Cardiac muscle cell (in vitro differentiated cells and primary cell): ENCODE measurements at regions not wholly inside any gene's neighbourhood (a gene's known extent, or its start where the extent isn't known, plus 50 kb on each side); places are given as distances from the start of the nearest gene placed in this dataset.

Experiments
- DNase-seq, 2 donors: peaks; one replicate each; pipeline versions ENCODE4 v3.0.0 to v3.0.0-alpha.2; 2010 to 2017; ENCODE audit warnings: low read depth in 1 of 2, low spot score in 1 of 2
- H3K27ac ChIP-seq: fragments of 200-600 bp; sonication (generic); 2 replicates; pipeline ENCODE4 v1.5.1; 2016
- H3K27me3 ChIP-seq: fragments of 200-600 bp; sonication (generic); 2 replicates; pipeline ENCODE4 v1.6.0; 2016; ENCODE audit warnings: control low read depth
- H3K36me3 ChIP-seq: fragments of 200-600 bp; sonication (generic); 2 replicates; pipeline ENCODE4 v1.5.1; 2016; ENCODE audit warnings: control low read depth
- H3K4me1 ChIP-seq: fragments of 200-600 bp; sonication (generic); 2 replicates; pipeline ENCODE4 v1.8.1; 2017; ENCODE audit warnings: low read depth, mild to moderate bottlenecking, mixed run types
- H3K4me3 ChIP-seq: fragments of 200-600 bp; sonication (generic); 2 replicates; pipeline ENCODE4 v1.5.1; 2016; ENCODE audit warnings: mild to moderate bottlenecking
- H3K9me3 ChIP-seq: fragments of 200-600 bp; sonication (generic); 2 replicates; pipeline ENCODE4 v1.5.1; 2017; ENCODE audit warnings: low read depth, mild to moderate bottlenecking, control low read depth
- TF ChIP-seq, protein P1 (sequence below): IDR thresholded peaks from 2 replicates; pipeline ENCODE4 v1.5.1; 2012; ENCODE audit warnings: low read depth, mild to moderate bottlenecking, low read length

DNA sequence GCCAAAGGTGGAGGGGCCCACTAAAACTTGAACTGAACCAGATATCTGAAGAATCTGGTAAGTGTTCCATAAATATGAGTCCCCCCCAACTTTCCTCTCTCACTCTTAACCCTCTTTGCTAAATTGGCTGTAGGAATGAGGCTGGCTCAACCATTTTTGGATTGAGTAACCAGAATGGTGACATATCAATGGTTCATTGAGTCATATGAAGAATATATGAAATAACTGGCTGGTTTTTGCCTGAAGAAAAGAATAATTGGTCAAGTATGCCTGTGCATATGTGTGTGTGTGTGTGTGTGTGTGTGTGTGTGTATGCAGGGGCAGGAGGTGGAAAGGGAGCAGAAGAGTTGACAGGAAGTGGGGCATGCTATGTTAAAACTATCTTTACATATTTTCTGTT, 472.9 kb upstream of the THBS1 start:
- H3K4me3 ChIP-seq, result no peak overlapping the region
- H3K36me3 ChIP-seq, result no peaks in the 10 kb centered on the region
- no peak for DNase-seq
- H3K4me1 ChIP-seq, result no peaks in the 10 kb centered on the region
- H3K9me3 ChIP-seq, result no peaks in the 10 kb centered on the region
- no peaks in the 10 kb centered on the region for H3K27me3 ChIP-seq
- no peak overlapping the region for H3K27ac ChIP-seq
- TF ChIP-seq, protein P1, sequence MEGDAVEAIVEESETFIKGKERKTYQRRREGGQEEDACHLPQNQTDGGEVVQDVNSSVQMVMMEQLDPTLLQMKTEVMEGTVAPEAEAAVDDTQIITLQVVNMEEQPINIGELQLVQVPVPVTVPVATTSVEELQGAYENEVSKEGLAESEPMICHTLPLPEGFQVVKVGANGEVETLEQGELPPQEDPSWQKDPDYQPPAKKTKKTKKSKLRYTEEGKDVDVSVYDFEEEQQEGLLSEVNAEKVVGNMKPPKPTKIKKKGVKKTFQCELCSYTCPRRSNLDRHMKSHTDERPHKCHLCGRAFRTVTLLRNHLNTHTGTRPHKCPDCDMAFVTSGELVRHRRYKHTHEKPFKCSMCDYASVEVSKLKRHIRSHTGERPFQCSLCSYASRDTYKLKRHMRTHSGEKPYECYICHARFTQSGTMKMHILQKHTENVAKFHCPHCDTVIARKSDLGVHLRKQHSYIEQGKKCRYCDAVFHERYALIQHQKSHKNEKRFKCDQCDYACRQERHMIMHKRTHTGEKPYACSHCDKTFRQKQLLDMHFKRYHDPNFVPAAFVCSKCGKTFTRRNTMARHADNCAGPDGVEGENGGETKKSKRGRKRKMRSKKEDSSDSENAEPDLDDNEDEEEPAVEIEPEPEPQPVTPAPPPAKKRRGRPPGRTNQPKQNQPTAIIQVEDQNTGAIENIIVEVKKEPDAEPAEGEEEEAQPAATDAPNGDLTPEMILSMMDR, result no peak

DNA sequence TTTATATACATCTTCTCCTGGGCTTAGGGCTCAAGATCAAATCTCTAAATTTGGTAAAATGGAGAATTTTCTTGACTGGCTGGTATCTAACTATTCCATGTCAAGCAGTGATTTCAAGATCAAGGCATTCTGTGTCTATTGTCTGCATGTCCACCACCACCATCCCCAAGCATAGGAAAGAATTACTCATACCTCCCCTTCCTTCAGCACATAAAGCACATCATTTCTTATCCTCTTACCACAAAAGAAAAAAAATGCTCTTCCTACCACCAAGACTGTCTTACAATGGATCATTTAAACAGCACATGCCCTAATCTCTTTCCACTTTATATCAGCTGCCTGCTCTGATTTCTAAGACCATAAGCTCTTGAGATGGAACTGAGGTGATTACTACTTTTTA, 470.5 kb upstream of the THBS1 start:
- TF ChIP-seq, protein P1, result no peak
- Histone ChIP-seq H3K27me3 (no peaks in the 10 kb centered on the region), H3K27ac (no peak overlapping the region), H3K4me1 (no peaks in the 10 kb centered on the region), H3K4me3 (no peak overlapping the region), H3K9me3 (no peaks in the 10 kb centered on the region), H3K36me3 (no peaks in the 10 kb centered on the region)
- DNase-seq, result peak in 1 of 2 donors; percentile 82

DNA sequence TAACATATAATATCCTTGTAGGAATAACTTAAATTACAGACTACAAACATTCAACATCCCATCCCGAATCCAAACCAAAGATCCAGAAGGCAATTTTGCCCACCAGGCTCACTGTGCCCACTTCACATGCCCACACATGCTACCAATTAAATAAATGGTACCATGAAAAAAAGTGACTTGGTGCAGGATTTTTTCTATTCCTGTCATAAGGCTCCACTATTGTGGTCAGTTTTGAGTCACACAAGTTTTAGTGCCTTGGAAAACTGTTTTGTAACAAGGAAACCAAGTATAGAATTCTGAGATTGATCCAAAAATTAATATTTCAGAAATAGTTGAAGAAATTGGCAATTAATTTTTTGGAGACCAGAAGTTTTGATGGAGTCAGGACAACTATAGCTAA, 470.1 kb upstream of the THBS1 start:
- no peak overlapping the region for H3K4me3 ChIP-seq

DNA sequence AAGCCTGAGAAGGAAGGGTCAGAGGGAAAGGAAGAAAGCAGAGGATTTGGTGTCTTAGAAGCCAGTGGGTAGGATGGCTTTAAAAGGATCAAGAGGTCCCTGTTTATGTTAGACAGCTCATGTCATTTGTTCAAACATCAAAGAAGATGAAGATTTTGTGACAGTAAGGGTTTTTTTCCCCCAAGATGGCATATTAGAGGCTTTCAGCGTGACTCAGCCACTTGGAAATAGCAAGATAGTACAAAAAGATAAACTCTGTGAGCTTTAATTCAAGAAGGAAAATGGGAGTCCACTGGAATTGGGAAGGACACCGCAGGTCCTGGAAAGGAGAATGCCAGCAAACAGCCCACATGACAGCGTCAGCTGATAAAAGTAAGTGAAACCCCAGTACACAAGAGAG, 467.1 kb upstream of the THBS1 start:
- no peaks in the 10 kb centered on the region for H3K36me3 ChIP-seq
- H3K4me1 ChIP-seq, result no peaks in the 10 kb centered on the region
- DNase-seq, result no peak
- H3K27me3 ChIP-seq, result no peaks in the 10 kb centered on the region
- TF ChIP-seq, protein P1, result no peak
- H3K9me3 ChIP-seq, result no peaks in the 10 kb centered on the region
- no peak overlapping the region for H3K4me3 ChIP-seq
- no peak overlapping the region for H3K27ac ChIP-seq

More for the DNA sequence above, 470.1 kb upstream of the THBS1 start:
- no peak overlapping the region for H3K27ac ChIP-seq
- TF ChIP-seq, protein P1, result no peak
- no peaks in the 10 kb centered on the region for H3K9me3 ChIP-seq
- no peak for DNase-seq
- no peaks in the 10 kb centered on the region for H3K27me3 ChIP-seq
- H3K36me3 ChIP-seq, result no peaks in the 10 kb centered on the region
- no peaks in the 10 kb centered on the region for H3K4me1 ChIP-seq

DNA sequence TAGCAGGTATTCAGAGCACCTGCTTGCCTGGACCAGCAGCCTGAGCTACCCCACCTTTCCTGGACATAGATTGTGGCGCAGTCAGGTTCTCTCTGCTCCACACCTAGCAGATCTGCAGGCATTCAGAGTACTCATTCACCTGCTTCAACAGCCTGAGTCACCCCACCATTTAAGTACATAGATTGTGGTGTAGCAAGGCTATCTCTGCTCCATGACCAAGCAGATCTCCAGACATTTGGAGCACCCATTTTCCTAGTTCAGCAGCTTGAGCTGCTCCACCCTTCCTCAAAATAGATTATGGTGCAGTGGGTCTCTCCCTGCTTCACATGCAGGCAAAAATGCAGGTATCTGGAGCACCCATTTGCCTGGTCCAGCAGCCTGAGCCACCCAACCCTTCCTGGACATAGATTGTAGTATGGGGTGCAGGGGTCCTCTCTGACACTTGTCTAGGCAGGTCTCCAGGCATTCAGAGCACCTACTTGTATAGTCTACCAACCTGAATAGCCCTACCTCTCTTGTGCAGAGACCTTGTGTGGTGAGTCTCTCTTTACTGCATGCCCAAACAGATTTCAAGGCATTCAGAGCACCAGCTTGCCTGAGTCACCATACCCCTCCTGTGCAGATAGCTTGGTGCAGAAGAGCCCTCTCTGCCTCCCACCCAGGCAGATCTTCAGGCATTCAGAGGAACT, 466.0 kb upstream of the THBS1 start:
- DNase-seq, result no peak
- Histone ChIP-seq H3K27me3 (no peaks in the 10 kb centered on the region), H3K4me1 (no peaks in the 10 kb centered on the region)

More for the DNA sequence above, 466.0 kb upstream of the THBS1 start:
- Histone ChIP-seq H3K36me3 (no peaks in the 10 kb centered on the region), H3K9me3 (no peaks in the 10 kb centered on the region), H3K4me3 (no peak overlapping the region), H3K27ac (no peak overlapping the region)
- TF ChIP-seq, protein P1, result no peak
